Activated T-cell treated with anti-CD3 and anti-CD28 coated beads, Interleukin-2, amount 50 U/mL, for 24 hours (primary cell): ENCODE measurements at regions not wholly inside any gene's neighbourhood (a gene's known extent, or its start where the extent isn't known, plus 50 kb on each side); places are given as distances from the start of the nearest gene placed in this dataset.
"Not testable (repeated sequence)": the region's sequence is repeated elsewhere in the genome, so short reads cannot be mapped to it uniquely, and the experiment has no call there.

ENCODE experiments used
- DNase-seq: peaks from one replicate; pipeline ENCODE4 v3.0.0-alpha.2; 2020
- H3K27ac Mint-ChIP-seq: 2 replicates; pipeline ENCODE4 v1.8.0; 2020; ENCODE audit warnings: mild to moderate bottlenecking, mixed read lengths
- H3K27me3 Mint-ChIP-seq: 2 replicates; pipeline ENCODE4 v1.8.0; 2020; ENCODE audit warnings: mixed read lengths
- H3K36me3 Mint-ChIP-seq: 2 replicates; pipeline ENCODE4 v1.8.0; 2020; ENCODE audit warnings: low read depth, mixed read lengths
- H3K4me1 Mint-ChIP-seq: 2 replicates; pipeline ENCODE4 v1.8.0; 2020; ENCODE audit warnings: low read depth, mixed read lengths
- H3K4me3 Mint-ChIP-seq: 2 replicates; pipeline ENCODE4 v1.8.0; 2020; ENCODE audit warnings: mild to moderate bottlenecking, moderate library complexity, mixed read lengths
- H3K9me3 Mint-ChIP-seq: 2 replicates; pipeline ENCODE4 v1.8.0; 2020; ENCODE audit warnings: mixed read lengths

DNA sequence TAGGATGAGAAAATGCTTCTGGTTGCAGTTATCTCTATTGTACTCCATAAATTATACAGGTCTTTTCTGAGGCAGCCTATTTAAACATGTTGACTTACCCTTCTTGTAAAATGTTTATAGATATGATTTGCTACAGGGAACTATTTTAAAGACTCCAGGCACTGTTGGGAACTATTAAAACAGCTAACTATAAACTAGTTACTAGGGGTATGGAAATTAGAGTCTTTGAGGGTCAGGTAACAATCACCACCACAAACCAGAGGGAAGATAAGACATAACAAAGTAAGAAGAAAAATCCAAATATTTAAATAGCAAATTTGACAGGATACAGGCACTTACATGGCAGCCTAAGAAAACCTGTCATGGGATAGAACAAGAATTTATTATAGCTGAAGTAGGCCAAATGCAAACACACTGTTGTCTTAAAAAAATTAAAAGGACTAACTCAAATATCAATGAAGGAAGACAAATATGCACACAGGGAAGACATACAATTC is 251.0 kb upstream of the CWC22 start:
- no peak for DNase-seq
- H3K4me1 Mint-ChIP-seq, result no peaks in the 10 kb centered on the region
- H3K27me3 Mint-ChIP-seq, result no peaks in the 10 kb centered on the region
- H3K27ac Mint-ChIP-seq, result no peak overlapping the region
- no peak overlapping the region for H3K4me3 Mint-ChIP-seq
- H3K9me3 Mint-ChIP-seq, result no peaks in the 10 kb centered on the region
- no peaks in the 10 kb centered on the region for H3K36me3 Mint-ChIP-seq

DNA sequence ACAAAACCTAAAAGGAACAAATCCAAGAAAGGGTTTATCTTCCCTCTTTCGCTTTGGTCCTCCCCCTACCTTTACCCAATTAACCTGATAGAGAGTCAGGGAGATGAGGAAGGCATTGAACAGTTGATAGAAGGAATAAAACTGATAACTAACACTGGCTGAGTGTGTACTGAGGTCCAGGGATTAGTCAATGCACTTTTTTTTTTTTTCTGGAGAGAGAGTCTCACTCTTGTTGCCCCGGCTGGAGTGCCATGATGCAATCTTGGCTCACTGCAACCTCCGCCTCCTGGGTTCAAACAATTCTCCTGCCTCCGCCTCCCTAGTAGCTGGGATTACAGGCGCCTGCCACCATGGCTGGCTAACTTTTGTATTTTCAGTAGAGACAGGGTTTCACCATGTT is 250.2 kb upstream of the CWC22 start:
- H3K27ac Mint-ChIP-seq, result no peak overlapping the region
- H3K4me1 Mint-ChIP-seq, result no peaks in the 10 kb centered on the region
- no peak for DNase-seq
- H3K27me3 Mint-ChIP-seq, result no peaks in the 10 kb centered on the region
- no peaks in the 10 kb centered on the region for H3K9me3 Mint-ChIP-seq
- no peak overlapping the region for H3K4me3 Mint-ChIP-seq
- H3K36me3 Mint-ChIP-seq, result no peaks in the 10 kb centered on the region

GRCh38 chr2:180255981-180256380 is 248.9 kb upstream of the CWC22 start:
- DNase-seq, result no peak
- Mint-ChIP-seq H3K9me3 (no peaks in the 10 kb centered on the region), H3K27me3 (no peaks in the 10 kb centered on the region), H3K27ac (no peak overlapping the region), H3K4me3 (no peak overlapping the region), H3K4me1 (no peaks in the 10 kb centered on the region), H3K36me3 (no peaks in the 10 kb centered on the region)

- no peaks in the 10 kb centered on the region for H3K36me3 Mint-ChIP-seq
- H3K27me3 Mint-ChIP-seq, result no peaks in the 10 kb centered on the region
- no peaks in the 10 kb centered on the region for H3K9me3 Mint-ChIP-seq
- no peak for DNase-seq
- H3K4me3 Mint-ChIP-seq, result no peak overlapping the region
- no peak overlapping the region for H3K27ac Mint-ChIP-seq
- no peaks in the 10 kb centered on the region for H3K4me1 Mint-ChIP-seq
Measured at GRCh38 chr2:180254872-180255271, 247.8 kb upstream of the CWC22 start.

DNA sequence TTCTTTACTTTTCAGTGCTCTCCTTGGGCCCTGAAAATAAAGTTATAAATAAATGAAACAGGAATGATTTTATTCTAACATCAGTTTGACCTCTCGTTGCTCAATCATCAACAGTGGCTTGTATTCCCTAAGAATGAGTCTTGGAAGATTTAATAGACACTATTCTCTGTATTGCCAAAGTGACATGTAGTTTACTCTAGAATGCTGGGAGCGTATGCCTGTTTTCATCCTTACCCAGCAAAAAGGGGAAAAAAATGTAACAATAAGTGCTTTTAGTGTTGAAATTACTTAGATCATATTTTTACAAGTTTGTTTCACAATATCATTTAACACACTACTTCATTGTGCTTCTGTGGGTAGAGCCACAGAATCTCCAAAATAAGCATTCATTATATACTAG is 240.6 kb upstream of the CWC22 start:
- Mint-ChIP-seq H3K36me3 (no peaks in the 10 kb centered on the region), H3K27me3 (no peaks in the 10 kb centered on the region), H3K4me3 (no peak overlapping the region), H3K4me1 (no peaks in the 10 kb centered on the region), H3K27ac (no peak overlapping the region), H3K9me3 (no peaks in the 10 kb centered on the region)
- DNase-seq, result no peak

- Mint-ChIP-seq H3K9me3 (no peaks in the 10 kb centered on the region), H3K4me1 (no peaks in the 10 kb centered on the region)
- DNase-seq, result no peak
Measured at GRCh38 chr2:180246268-180246667, 239.2 kb upstream of the CWC22 start.

DNA sequence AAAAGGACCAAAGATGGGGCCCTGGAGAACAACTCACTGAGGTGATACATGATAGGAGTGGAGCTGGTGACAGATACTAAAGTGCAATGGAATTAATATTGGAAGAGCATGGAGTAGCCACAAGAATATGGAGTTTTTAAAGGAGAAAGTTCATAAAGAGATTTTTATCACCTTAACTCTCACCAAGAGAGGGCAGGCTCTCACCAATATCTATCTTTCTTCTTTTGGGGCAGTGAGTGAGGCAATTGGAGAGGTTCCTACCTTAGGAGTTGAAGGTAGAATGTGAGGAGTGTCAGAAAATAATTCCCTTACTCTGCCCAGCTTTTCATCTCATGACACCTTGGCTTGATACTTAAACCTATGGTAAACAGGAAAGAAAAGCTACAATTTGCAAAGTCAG is 233.7 kb upstream of the CWC22 start:
- no peaks in the 10 kb centered on the region for H3K9me3 Mint-ChIP-seq
- no peak overlapping the region for H3K27ac Mint-ChIP-seq
- no peaks in the 10 kb centered on the region for H3K36me3 Mint-ChIP-seq
- H3K4me1 Mint-ChIP-seq, result no peaks in the 10 kb centered on the region
- no peaks in the 10 kb centered on the region for H3K27me3 Mint-ChIP-seq
- no peak overlapping the region for H3K4me3 Mint-ChIP-seq
- DNase-seq, result no peak

More at GRCh38 chr2:180246268-180246667, 239.2 kb upstream of the CWC22 start:
- Mint-ChIP-seq H3K36me3 (no peaks in the 10 kb centered on the region), H3K4me3 (no peak overlapping the region), H3K27ac (no peak overlapping the region), H3K27me3 (no peaks in the 10 kb centered on the region)

DNA sequence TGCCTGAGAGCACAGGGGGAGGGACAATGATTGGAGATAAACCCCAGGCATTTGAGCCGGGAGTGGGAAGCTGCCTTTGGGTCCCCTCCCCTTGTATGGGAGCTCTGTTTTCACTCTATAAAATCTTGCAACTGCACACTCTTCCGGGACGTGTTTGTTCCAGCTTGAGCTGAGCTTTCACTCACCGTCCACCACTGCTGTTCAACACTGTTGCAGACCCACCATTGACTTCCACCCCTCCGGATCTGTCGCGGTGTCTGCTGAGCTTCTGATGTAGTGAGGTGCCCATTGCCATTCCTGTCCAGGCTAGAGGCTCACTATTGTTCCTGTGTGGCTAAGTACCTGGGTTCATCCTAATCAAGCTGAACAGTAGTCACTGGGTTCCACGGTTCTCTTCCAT is 231.6 kb upstream of the CWC22 start:
- Mint-ChIP-seq H3K36me3 (no peaks in the 10 kb centered on the region), H3K27ac (no peak overlapping the region), H3K4me3 (no peak overlapping the region), H3K9me3 (no peaks in the 10 kb centered on the region), H3K4me1 (no peaks in the 10 kb centered on the region), H3K27me3 (no peaks in the 10 kb centered on the region)
- no peak for DNase-seq

- H3K9me3 Mint-ChIP-seq, H3K4me3 Mint-ChIP-seq, H3K27me3 Mint-ChIP-seq, H3K36me3 Mint-ChIP-seq, DNase-seq, H3K27ac Mint-ChIP-seq, H3K4me1 Mint-ChIP-seq: not testable (repeated sequence)
Measured at GRCh38 chr2:180236061-180236460, 229.0 kb upstream of the CWC22 start.

- H3K4me3 Mint-ChIP-seq, H3K27me3 Mint-ChIP-seq, H3K27ac Mint-ChIP-seq: not testable (repeated sequence)
Measured at GRCh38 chr2:180235506-180235905, 228.4 kb upstream of the CWC22 start.

GRCh38 chr2:180234991-180235390 is 227.9 kb upstream of the CWC22 start:
- not testable (repeated sequence) for H3K9me3 Mint-ChIP-seq, H3K36me3 Mint-ChIP-seq, DNase-seq

More at GRCh38 chr2:180235506-180235905, 228.4 kb upstream of the CWC22 start:
- not testable (repeated sequence) for H3K36me3 Mint-ChIP-seq, DNase-seq, H3K9me3 Mint-ChIP-seq, H3K4me1 Mint-ChIP-seq

DNA sequence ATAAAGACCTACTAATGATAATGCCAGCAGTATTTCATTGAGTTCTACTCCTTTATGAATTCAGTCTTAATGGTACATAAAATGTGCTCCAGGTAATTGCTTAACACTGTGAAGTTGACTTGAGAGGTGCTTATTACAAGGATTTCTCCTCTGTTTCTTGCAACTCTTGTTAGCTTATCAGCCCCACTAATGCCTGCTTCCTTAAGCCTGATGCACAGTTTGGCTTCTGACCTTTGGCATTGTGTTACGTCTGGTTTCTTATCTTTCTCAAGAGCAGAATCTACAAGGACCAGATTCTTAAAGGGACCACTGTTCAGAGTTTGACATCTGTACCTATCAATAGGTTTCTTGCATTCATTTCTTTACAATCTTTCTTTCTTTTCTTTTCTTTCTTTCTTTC is 223.9 kb upstream of the CWC22 start:
- H3K9me3 Mint-ChIP-seq, result no peaks in the 10 kb centered on the region
- no peaks in the 10 kb centered on the region for H3K36me3 Mint-ChIP-seq
- H3K4me1 Mint-ChIP-seq, result no peaks in the 10 kb centered on the region
- H3K27ac Mint-ChIP-seq, result no peak overlapping the region
- H3K27me3 Mint-ChIP-seq, result no peaks in the 10 kb centered on the region
- H3K4me3 Mint-ChIP-seq, result no peak overlapping the region
- DNase-seq, result no peak

More at GRCh38 chr2:180234991-180235390, 227.9 kb upstream of the CWC22 start:
- H3K27ac Mint-ChIP-seq, H3K4me1 Mint-ChIP-seq, H3K27me3 Mint-ChIP-seq, H3K4me3 Mint-ChIP-seq: not testable (repeated sequence)

DNA sequence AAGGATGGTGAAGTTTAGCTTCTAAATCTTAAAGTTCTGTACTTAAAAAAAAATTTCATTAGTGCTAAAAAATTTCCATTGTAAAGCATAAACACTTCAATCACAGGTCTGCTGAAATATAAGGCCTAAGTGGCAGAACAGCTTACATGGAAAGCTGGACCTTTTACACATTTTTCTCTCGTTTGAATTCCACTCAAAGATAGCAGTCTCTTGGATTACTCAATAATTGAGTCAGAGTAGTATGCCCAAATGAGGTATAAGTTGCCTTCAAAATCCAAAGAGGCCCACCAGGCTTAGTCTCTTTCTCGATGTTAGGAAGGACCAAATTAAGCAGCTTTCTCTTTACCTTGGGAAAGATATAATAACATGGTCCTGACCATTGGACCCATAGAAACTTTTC is 220.4 kb upstream of the CWC22 start:
- no peak for DNase-seq
- Mint-ChIP-seq H3K27ac (no peak overlapping the region), H3K36me3 (no peaks in the 10 kb centered on the region), H3K4me3 (no peak overlapping the region), H3K9me3 (peaks cover 12% of the 10 kb centered on the region), H3K4me1 (no peaks in the 10 kb centered on the region), H3K27me3 (peaks cover 3% of the 10 kb centered on the region)

GRCh38 chr2:180225118-180225517 is 218.0 kb upstream of the CWC22 start:
- Mint-ChIP-seq H3K4me1 (no peaks in the 10 kb centered on the region), H3K36me3 (no peaks in the 10 kb centered on the region), H3K9me3 (peaks cover 12% of the 10 kb centered on the region), H3K27me3 (peaks cover 7% of the 10 kb centered on the region), H3K27ac (no peak overlapping the region), H3K4me3 (no peak overlapping the region)
- DNase-seq, result no peak

- peaks cover 16% of the 10 kb centered on the region for H3K9me3 Mint-ChIP-seq
- no peaks in the 10 kb centered on the region for H3K4me1 Mint-ChIP-seq
- H3K36me3 Mint-ChIP-seq, result no peaks in the 10 kb centered on the region
- no peak overlapping the region for H3K4me3 Mint-ChIP-seq
- no peak overlapping the region for H3K27ac Mint-ChIP-seq
- no peak for DNase-seq
- peaks cover 7% of the 10 kb centered on the region for H3K27me3 Mint-ChIP-seq
Measured at GRCh38 chr2:180222644-180223043, 215.5 kb upstream of the CWC22 start.

GRCh38 chr2:180219491-180219890 is 212.4 kb upstream of the CWC22 start:
- H3K9me3 Mint-ChIP-seq, result peaks cover 21% of the 10 kb centered on the region
- no peak overlapping the region for H3K4me3 Mint-ChIP-seq
- H3K27ac Mint-ChIP-seq, result no peak overlapping the region
- no peaks in the 10 kb centered on the region for H3K4me1 Mint-ChIP-seq
- peaks cover 12% of the 10 kb centered on the region for H3K27me3 Mint-ChIP-seq
- DNase-seq, result no peak
- H3K36me3 Mint-ChIP-seq, result no peaks in the 10 kb centered on the region
